ENCODE measurements at regions not wholly inside any gene's neighbourhood (a gene's known extent, or its start where the extent isn't known, plus 50 kb on each side); places are given as distances from the start of the nearest gene placed in this dataset.

DNA sequence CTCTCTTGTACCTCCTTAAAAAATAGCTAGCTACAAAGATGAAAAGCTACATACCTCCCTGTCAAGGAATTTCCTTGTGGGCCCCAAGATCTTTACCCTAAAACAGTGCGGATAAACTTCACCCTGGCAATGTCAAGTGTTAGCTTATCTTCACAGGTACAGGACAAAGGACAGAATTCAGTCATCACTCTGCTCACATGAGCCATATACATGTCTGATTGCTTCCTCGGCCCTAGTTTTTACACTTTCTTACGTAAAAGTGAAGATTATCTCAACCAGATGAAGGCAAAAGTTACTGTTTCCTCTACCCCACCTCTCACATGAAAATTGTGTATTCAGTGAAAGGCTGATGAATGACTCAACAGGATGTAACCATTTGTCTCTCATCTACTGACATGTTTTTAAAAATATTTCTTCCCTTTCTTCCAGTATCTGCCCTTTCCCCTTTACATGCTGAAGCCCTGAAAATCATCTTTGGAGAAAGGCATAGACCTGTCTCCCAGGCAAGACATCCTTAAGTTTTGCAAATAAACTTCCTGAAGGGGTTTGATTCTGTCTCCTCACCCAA is 890.1 kb downstream of the GALC start:
- no peak for DNase-seq (ENCODE audit: low read depth)

DNA sequence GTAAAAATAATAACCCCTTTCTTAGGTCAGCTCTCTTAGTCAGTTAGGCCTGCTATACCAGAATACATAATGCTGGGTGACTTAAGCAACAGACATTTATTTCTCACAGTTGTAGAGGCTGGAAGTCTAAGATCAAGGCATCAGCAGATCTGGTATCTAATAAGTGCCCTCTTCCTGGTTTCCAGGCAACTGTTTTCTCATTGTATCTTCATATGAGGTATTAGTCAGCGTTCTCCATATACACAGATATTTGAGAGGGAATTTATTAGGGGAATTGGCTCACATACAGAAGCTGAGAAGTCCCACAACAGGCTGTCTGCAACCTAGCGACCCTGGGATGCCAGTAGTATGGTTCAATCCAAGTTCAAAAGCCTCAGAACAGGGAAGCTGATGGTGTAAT is 896.0 kb downstream of the GALC start:
- DNase-seq (ENCODE audit: low read depth) = no peak

DNA sequence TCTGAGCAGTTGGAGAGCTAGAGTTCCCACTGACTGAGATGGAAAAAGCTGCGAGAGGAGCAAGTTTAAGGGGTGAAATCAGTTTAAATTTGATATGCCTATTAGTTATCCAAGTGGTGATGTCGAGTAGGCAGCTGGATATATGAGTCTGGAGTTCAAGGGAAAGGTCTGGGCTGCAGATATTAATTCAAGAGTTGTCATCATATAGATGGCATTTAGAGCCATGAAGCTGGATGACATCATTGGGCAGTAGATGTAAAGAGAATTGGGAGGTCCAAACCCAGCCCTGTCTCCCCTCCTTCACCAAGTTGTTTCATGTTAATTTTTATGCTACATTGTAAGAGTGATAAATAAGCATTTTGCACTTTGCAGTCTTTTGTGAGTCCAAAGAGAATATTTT is 898.1 kb downstream of the GALC start:
- DNase-seq (ENCODE audit: low read depth) = no peak

DNA sequence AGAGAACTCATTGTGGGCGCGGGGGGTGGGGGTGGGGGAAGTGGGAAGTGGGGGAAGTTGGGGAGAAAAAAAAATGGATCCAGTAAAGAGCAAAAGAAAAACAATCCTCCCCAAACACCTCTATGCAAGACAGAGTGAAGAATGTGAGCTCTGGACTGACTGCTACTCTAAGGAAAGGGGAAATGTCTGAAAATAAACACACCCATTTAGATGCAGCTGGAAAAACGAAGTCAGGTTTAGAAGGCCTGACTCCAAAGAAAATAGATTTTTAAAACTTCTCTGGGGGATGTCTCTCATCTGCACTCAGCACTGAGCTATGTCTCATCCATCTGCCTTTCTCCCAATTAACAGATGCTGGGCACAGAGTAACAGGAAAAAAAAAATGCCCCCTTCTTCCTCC is 904.4 kb downstream of the GALC start:
- DNase-seq (ENCODE audit: low read depth) = no peak

DNA sequence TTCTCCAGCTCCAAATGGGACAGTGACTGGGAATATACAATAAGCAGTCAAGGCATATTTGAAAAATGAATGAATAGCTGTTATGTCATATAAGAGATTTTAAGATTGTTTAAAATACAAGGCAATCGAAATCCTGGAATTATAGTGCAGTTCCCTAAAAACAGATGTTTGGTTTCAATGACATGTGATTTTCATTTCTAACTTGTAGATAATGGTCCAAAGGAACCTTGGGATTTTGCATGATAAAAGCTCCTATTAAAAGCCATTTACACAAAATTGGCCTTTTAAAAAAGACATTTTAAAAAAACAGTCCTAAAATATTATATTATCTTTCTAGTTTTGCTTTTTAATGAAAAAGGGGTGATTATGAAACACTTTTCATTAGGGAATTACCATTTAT is 905.1 kb downstream of the GALC start:
- no peak for DNase-seq (ENCODE audit: low read depth)

DNA sequence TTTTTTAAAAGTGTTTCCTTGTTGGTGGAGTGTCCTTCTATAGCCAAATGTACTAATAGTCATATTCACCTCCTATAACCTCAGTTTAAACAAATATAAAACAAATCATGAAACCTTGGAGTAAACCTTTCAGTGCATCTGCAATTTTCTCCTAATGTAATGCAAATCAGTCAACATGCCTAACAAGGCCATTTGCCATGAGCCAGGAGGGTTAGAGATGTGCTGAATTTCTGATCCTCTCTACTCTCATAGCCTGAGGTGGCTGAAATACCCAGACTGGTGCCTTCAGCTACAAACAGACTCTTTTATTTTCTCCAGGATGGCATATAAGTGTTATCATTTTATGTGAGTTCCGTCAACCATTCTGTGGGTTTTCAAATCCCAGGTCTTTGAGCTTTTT is 908.1 kb downstream of the GALC start:
- no peak for DNase-seq (ENCODE audit: low read depth)

DNA sequence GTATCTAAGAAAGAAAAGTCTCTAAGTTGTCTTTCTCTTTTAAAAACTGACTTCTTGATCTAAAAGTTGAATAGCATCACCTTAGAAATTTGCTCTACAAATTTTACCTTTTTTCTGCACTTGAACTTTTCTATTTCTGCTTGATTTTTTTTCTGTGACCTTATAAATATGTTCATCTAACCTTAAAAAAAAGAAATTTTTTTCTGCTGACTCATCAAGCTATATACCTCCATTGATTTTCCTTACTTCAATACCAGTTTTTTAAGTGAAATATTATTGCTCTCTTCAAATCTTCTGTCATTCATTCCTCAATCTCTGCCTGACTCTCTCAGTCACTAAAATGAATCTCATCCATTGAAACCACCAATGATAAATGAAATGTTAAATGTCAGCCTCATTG is 910.1 kb downstream of the GALC start:
- DNase-seq (ENCODE audit: low read depth) = no peak

DNA sequence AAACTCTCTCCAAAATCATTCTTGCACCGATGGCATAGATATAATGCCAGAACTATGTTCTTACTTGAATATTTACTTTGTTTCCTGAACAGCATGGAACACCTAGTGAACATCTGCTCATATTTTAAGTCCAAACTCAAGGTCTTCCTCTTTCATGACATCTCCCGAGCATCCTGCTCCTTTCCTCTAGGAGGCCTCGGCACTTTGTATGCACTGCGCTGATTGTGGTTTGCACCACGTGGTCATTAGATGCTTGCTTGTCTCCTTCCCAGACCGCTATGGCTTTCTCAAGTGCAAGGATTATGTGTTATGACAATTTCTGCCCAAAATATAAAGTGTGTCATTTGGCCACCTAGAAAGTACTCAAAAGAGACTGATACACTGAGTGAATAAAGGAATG is 912.0 kb downstream of the GALC start:
- DNase-seq (ENCODE audit: low read depth) = no peak

DNA sequence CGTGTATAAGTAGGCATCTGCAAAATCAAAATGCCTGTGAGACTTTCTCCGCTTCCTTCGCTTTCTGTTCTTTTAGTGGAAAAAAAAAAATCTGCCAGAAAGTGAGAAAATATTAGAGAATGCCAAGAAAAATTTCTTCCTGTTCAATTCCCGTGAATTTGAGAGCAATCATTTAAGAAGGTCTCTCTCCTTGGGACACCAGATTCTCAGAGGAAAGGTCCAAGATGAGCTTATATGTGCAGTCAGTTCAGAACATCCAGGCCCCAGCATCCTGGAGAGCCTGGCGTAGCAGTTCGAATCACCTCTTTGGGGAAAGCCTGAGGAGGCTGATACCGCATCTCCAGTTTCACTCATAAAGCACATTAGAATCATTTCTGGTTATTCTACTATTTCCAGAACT is 912.8 kb downstream of the GALC start:
- DNase-seq (ENCODE audit: low read depth) = no peak

DNA sequence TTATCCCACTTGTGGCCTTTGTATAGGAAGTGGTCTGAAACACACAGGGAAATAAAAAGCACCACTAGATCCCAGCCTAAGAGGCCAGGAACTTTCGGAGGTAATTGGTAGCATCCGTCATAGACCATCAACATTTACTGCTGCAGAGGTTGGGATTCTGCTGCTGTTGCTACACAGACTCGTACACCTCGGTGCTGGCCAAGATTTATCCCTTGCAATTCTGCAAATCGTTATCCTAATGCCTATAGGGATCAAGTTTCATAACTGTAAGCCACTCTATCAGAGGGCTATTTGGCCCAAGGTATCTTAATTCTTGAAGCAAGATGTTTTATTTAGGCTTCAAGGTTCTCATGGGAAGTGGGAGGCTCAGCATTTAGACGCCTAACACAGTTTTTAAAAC is 913.6 kb downstream of the GALC start:
- DNase-seq (ENCODE audit: low read depth) = no peak

DNA sequence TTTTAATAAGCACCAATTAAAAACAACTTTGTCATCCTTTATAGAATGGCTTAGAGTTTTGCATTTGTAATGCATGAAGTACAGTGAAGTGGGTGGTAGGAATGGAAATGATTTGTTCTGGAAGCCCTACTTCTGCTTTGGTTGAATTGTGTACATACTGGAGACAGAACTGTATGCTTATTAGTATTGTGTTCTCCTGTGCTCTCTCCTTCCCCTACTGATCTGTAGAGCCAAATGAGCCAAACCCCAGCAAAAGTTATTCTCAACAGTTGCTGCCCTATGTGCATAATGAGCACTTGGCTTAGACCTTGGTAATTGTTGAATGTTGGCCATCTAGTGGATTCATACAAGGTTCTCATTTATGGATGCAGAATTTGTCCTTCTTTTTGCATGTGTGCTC is 916.1 kb downstream of the GALC start:
- no peak for DNase-seq (ENCODE audit: low read depth)

DNA sequence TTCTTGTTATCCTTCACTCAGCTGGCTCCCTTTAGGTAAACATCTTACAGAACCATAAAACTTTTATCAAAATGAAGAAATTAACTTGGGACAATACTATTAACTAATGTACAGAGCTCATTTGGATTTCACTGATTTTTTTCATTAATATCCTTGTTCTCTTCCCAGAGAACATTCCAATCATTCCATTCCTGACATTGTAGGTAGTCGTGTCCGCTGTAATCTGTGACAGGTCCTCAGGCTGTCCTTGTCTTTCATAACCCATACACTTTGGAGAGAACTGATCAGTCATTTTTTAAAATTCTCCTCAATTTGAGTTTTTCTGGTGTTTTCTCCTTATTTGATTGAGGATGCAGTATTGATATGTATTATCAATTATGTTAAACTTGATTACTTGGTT is 916.8 kb downstream of the GALC start:
- DNase-seq (ENCODE audit: low read depth) = no peak

DNA sequence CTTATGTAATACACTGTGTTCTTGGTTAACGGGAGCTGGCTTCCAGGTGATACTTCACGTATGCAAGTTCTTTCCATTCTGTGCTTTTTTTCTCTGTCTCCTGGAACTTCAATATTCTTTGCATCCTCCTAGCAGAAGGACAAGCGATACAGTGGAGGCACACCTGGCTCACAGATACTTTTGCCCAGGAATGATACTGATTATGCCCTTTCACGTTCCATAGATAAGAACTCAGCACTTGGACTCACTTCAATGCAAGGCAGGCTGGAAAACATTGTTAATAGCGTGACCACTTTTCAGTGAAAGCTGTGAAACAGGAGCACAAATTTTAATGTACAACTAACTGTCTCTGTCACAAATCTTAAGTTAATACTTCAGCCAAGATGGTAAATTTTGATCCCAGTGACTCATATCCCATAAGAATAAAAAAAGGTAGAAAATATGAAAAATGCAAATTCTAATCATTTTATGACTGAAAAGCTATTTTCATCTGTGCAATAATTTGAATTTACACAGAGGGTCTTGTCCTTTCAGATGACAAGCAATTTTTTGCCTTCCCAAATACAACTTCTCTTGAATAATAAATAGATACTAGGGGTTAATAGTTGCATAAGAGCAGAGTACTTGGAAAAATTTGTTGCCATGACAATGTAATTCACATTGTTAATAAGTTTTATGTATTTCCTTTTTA is 919.0 kb downstream of the GALC start:
- DNase-seq (ENCODE audit: low read depth) = no peak

DNA sequence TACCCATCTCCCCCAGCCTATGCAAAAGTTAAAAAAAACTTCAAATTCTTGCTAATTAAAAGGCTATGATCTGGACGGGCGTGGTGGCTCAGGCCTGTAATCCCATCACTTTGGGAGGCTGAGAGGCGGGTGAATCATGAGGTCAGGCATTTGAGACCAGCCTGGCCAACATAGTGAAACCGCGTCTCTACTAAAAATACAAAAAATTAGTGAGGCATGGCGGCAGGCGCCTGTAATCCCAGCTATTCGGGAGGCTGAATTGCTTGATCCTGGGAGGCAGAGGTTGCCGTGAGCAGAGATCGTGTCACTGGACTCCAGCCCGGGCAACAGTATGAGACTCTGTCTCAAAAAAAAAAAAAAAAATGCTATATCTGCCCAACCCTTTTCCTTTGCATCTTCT is 925.4 kb downstream of the GALC start:
- no peak for DNase-seq (ENCODE audit: low read depth)

DNA sequence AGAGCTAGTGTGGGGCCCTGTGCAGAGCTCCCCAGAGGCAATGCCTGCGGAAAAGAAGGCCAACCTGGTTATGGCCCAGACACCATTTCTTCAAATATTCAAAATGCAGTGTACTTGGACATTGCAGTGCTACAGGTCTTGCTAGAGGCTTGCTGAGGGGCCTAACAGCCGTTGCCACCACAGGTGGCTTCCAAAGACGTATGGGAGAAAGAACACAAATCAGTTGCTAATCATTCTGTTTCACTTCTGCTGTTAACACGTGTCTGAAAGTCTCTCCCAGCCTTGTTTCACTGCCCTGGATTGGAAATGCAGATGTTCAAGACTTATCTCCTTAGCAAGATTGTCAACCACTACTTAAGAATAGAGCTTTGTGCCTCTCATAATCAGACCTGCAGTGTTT is 925.9 kb downstream of the GALC start:
- no peak for DNase-seq (ENCODE audit: low read depth)

DNA sequence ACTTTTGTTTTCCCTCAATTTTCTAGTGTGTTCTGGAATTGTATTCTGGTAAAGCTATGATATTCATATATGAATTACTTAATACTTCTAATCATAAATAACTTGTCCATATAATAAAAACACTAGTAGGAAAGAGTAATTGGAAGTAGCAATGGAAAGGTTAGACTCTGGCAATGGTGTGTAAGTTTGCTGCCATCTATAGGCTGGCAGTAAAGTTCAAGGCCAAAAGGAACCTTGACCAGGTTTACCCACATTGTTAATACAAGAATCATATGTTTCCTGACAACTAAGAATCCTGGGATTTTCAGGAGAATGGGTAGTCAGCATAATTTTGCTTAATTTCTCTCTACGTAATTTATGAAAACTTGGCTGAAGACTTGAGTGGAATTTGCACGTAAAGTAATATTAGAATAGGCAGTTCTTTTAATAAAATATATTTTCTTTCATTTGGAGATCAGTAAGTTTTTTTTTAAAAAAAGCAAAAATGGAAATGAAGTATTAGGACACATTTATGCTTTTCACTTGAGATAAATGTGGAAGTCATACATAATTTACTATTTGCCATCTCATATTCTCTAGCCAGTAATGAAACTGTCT is 926.7 kb downstream of the GALC start:
- no peak for DNase-seq (ENCODE audit: low read depth)

DNA sequence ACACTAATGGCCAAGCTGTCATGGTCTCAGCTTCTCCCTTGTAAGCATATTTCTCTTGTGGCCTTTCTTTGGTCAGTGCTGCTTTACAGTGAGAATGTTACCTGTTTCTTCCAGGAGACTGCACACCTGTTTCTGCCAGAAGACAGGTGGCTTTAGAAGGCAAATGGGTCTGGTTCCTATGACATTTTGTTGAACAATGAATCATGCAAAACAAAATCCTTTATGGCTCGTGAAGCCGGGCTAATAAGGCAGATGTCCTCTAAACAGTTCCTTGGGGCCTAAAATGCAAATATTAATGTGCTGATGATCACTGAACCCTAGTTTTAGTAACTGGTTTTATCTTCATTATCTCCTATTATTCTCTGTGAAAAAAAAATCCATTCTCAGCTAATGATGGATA is 927.6 kb downstream of the GALC start:
- no peak for DNase-seq (ENCODE audit: low read depth)

DNA sequence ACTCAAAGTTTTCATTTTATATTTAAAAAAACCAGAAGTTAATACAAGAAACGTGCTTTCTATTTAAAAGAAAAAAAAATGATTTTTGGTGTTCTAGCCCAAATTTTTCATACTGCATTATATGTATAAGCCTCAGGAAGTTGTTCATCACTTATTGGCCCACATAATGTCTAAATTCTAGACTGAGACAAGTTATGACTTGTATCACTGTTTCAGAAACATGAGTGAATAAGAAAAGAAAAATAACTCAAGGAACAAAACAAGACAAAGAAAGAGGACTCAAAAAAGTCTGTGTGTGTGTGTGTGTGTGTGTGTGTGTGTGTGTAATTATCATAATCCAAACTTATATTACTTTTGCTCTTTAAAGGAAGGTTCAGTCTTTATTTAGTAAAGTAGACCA is 929.8 kb downstream of the GALC start:
- DNase-seq (ENCODE audit: low read depth) = no peak

DNA sequence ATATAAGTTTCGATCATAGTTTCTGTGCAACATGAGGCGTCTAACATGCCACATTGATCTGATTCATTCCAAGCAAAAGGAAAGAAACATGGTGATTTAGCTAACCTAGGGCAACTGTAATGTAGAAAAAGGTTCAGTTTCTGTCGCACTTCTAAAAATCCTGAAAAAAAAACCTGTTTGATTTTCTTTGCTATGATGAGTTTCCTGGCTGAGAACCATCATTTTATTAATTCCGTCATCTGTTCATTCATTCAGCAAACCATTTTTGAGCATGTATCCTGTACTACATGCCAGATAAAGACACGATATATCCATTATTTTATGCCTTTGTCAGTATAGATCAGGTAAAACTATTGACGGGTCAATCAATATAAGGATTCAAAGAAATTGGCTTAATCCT is 932.6 kb downstream of the GALC start:
- no peak for DNase-seq (ENCODE audit: low read depth)

DNA sequence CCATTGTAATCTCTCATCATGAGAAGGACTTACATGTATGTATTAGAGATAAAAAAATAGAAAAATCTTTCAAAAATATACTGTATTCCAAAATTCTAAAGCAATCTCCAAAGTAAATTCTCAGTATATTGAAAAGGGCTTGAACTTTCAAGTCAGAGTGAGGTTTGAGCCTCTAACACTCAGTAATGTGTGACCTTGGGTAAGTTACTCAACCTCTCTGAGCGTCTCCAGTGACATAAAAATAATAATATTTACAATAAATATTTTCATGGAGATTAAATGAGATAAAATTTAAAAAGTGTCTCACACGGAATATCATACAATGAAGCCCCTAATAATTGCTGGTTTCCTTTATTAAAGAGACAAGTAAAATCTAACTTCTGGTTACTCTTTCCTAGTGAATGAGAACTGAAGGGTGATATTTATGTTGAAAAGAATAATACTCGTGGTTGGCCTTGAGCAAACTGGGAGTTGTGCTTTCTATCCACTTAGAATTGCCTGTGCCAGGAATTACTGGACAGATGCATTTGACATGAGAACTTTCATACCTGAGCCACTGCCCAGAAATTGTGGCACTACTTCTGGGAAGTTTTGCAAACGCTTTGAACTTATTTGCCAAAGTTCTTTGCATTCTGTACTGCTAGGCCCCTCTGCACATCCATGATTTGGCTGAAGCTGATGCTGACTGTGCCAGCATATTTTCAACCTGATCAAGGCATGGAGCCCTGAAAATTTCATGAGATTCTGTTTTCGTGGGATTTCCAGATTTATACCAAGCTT is 933.7 kb downstream of the GALC start:
- no peak for DNase-seq (ENCODE audit: low read depth)

DNA sequence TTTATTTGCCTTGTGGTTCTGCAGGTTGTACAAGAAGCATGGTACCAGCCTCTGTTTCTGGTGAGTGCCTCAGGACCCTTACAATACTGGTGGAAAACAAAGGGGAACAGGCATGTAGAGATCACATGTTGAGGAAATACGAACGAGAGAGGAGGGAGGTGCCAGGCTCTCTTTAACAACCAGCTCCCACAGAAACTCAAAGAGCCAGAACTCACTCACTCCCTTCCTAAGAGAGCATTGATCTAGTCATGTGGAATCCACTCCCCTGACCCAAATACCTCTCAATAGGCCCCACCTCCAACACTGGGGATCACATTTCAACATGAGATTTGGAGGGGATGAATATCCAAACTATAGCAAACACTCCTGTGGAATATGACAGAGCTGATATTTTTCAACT is 938.0 kb downstream of the GALC start:
- no peak for DNase-seq (ENCODE audit: low read depth)

DNA sequence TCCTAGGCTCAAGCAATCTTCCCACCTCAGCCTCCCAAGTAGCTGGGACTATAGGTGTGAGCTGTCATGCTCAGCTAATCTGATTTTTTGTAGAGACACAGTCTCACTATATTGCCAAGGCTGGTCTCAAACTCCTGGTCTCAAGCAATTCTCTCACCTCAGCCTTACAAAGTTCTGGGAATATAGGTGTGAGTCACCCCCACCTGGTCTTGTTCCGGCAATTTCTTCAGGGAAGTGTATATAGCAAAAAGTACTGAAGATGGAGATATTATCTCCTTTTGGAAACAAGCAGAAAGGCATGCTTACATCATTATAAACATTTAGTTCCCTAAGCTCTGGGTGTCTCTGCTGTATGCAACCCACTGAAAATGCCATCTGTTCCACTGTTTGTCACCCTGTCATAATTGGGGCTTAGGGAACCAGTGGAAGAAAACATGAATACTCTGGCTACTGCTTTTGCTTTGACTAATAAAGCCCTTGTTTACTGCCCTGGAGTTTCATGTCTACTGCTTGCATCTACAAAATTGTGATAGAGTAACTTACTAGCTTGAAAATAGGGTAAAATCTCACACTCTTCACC is 940.2 kb downstream of the GALC start:
- DNase-seq (ENCODE audit: low read depth) = no peak

DNA sequence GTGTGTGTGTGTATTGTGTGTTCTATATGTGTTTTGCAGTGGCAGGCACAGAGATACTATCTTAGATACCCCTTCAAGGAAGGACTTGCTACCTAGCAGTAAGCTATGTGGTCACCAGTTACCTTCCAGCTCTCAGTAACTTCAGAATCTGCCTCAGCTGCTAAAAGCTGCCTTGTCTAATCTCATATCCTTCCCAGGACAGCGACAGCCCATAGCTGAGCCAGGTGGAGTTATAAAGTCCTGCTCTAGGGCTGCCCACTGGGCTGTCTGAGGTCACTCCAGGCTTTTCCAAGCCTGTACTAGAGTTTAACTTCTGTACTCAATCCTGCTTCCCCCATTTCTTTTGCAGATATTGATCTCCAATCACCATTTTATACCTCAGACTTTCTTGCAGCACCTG is 942.6 kb downstream of the GALC start:
- DNase-seq (ENCODE audit: low read depth) = no peak

All from activated T-helper 1 cell treated with Interleukin-2 at 50 U/mL for 16 hours (primary cell).